HL-60 (cell line): ENCODE measurements at regions not wholly inside any gene's neighbourhood (a gene's known extent, or its start where the extent isn't known, plus 50 kb on each side); places are given as distances from the start of the nearest gene placed in this dataset.

Experiments
- GABPA ChIP-seq: IDR thresholded peaks from 2 replicates; pipeline ENCODE4 v1.6.1; 2012; ENCODE audit warnings: low read depth
- POLR2AphosphoS5 ChIP-seq: IDR thresholded peaks from 2 replicates; pipeline ENCODE4 v1.6.1; 2012; ENCODE audit warnings: low read depth
- TF ChIP-seq, protein P1 (sequence below): IDR thresholded peaks from one replicate; pipeline ENCODE4 v1.5.1; 2011; ENCODE audit warnings: low read length, control low read depth, inconsistent platforms; ENCODE audit not compliant: insufficient read depth
- TF ChIP-seq, protein P2 (sequence below): IDR thresholded peaks from 2 replicates; pipeline ENCODE4 v1.6.1; 2012; ENCODE audit warnings: low read depth; ENCODE audit not compliant: insufficient replicate concordance

DNA sequence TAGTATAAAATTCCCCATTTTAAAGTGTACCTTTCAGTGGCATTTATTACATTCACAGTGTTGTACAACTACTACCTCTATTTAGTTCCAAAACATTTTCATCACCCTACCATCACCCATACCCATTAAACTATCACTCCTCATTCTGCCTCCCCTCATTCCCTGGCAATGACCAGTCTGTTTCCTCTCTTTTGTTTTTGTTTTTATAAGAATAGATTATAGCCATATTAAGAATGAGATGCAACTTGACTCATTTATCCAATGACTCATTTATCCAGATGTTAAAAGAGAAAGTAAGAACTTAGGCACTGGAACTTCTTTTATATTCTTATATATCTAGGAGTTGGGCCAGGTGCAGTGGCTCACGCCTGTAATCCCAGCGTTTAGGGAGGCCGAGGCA, 156.3 kb downstream of the FAT3 start:
- TF ChIP-seq, protein P1, sequence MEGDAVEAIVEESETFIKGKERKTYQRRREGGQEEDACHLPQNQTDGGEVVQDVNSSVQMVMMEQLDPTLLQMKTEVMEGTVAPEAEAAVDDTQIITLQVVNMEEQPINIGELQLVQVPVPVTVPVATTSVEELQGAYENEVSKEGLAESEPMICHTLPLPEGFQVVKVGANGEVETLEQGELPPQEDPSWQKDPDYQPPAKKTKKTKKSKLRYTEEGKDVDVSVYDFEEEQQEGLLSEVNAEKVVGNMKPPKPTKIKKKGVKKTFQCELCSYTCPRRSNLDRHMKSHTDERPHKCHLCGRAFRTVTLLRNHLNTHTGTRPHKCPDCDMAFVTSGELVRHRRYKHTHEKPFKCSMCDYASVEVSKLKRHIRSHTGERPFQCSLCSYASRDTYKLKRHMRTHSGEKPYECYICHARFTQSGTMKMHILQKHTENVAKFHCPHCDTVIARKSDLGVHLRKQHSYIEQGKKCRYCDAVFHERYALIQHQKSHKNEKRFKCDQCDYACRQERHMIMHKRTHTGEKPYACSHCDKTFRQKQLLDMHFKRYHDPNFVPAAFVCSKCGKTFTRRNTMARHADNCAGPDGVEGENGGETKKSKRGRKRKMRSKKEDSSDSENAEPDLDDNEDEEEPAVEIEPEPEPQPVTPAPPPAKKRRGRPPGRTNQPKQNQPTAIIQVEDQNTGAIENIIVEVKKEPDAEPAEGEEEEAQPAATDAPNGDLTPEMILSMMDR, result no peak
- TF ChIP-seq POLR2AphosphoS5, result no peak
- no peak for TF ChIP-seq GABPA
- TF ChIP-seq, protein P2, sequence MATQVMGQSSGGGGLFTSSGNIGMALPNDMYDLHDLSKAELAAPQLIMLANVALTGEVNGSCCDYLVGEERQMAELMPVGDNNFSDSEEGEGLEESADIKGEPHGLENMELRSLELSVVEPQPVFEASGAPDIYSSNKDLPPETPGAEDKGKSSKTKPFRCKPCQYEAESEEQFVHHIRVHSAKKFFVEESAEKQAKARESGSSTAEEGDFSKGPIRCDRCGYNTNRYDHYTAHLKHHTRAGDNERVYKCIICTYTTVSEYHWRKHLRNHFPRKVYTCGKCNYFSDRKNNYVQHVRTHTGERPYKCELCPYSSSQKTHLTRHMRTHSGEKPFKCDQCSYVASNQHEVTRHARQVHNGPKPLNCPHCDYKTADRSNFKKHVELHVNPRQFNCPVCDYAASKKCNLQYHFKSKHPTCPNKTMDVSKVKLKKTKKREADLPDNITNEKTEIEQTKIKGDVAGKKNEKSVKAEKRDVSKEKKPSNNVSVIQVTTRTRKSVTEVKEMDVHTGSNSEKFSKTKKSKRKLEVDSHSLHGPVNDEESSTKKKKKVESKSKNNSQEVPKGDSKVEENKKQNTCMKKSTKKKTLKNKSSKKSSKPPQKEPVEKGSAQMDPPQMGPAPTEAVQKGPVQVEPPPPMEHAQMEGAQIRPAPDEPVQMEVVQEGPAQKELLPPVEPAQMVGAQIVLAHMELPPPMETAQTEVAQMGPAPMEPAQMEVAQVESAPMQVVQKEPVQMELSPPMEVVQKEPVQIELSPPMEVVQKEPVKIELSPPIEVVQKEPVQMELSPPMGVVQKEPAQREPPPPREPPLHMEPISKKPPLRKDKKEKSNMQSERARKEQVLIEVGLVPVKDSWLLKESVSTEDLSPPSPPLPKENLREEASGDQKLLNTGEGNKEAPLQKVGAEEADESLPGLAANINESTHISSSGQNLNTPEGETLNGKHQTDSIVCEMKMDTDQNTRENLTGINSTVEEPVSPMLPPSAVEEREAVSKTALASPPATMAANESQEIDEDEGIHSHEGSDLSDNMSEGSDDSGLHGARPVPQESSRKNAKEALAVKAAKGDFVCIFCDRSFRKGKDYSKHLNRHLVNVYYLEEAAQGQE, result no peak
